T-helper 17 cell (primary cell): ENCODE measurements at regions not wholly inside any gene's neighbourhood (a gene's known extent, or its start where the extent isn't known, plus 50 kb on each side); places are given as distances from the start of the nearest gene placed in this dataset.

ENCODE experiments used
- ATAC-seq: fragments of 150-1000 bp; cut with Tn5 transposase; 2 replicates; pipeline ENCODE4 v1.10.0; 2021; ENCODE audit warnings: mild to moderate bottlenecking, moderate library complexity
- DNase-seq, 3 donors: peaks; one replicate each; pipeline versions ENCODE4 v3.0.0 to v3.0.0-alpha.2; 2020 to 2021
- H3K9me3 ChIP-seq: one replicate; pipeline ENCODE4 v1.7.0; 2013; ENCODE audit warnings: low read length, mild to moderate bottlenecking; ENCODE audit not compliant: control insufficient read depth, poor library complexity, severe bottlenecking
- H3K27ac Mint-ChIP-seq: one replicate; pipeline ENCODE4 v1.8.0; 2022; ENCODE audit warnings: mild to moderate bottlenecking, moderate library complexity, mixed read lengths
- H3K27me3 Mint-ChIP-seq: one replicate; pipeline ENCODE4 v1.8.0; 2022; ENCODE audit warnings: mixed read lengths
- H3K36me3 Mint-ChIP-seq: one replicate; pipeline ENCODE4 v1.8.0; 2022; ENCODE audit warnings: low read depth, mixed read lengths
- H3K4me1 Mint-ChIP-seq: one replicate; pipeline ENCODE4 v1.8.0; 2022; ENCODE audit warnings: mild to moderate bottlenecking, mixed read lengths
- H3K4me3 Mint-ChIP-seq: one replicate; pipeline ENCODE4 v1.8.0; 2022; ENCODE audit warnings: mild to moderate bottlenecking, moderate library complexity, mixed read lengths

- peaks cover 2% of the 10 kb centered on the region for H3K9me3 ChIP-seq
- Mint-ChIP-seq H3K27me3 (no peaks in the 10 kb centered on the region), H3K4me3 (no peak overlapping the region), H3K36me3 (no peaks in the 10 kb centered on the region), H3K4me1 (no peaks in the 10 kb centered on the region), H3K27ac (no peak overlapping the region)
- ATAC-seq = no peak
- no peak for DNase-seq
Measured at GRCh38 chr16:63059676-63060075, 1023.4 kb upstream of the CDH8 start.

GRCh38 chr16:63057341-63057740 lies 1021.1 kb upstream of the CDH8 start:
- ATAC-seq (no peak), DNase-seq (no peak)
- H3K36me3 Mint-ChIP-seq = no peaks in the 10 kb centered on the region
- no peaks in the 10 kb centered on the region for H3K4me1 Mint-ChIP-seq
- peaks cover 2% of the 10 kb centered on the region for H3K9me3 ChIP-seq
- H3K27ac Mint-ChIP-seq = no peak overlapping the region
- H3K27me3 Mint-ChIP-seq = no peaks in the 10 kb centered on the region
- H3K4me3 Mint-ChIP-seq = no peak overlapping the region

GRCh38 chr16:63050391-63050790 lies 1014.2 kb upstream of the CDH8 start:
- no peak for ATAC-seq
- peaks cover 3% of the 10 kb centered on the region for H3K9me3 ChIP-seq
- DNase-seq = no peak
- H3K36me3 Mint-ChIP-seq = no peaks in the 10 kb centered on the region
- H3K4me3 Mint-ChIP-seq = no peak overlapping the region
- H3K27ac Mint-ChIP-seq = no peak overlapping the region
- no peaks in the 10 kb centered on the region for H3K4me1 Mint-ChIP-seq
- no peaks in the 10 kb centered on the region for H3K27me3 Mint-ChIP-seq

GRCh38 chr16:63038397-63039106 lies 1002.3 kb upstream of the CDH8 start:
- no peak overlapping the region for H3K27ac Mint-ChIP-seq
- no peaks in the 10 kb centered on the region for H3K27me3 Mint-ChIP-seq
- H3K36me3 Mint-ChIP-seq = no peaks in the 10 kb centered on the region
- H3K4me3 Mint-ChIP-seq = no peak overlapping the region
- DNase-seq (no peak), ATAC-seq (no peak)
- no peaks in the 10 kb centered on the region for H3K9me3 ChIP-seq
- H3K4me1 Mint-ChIP-seq = no peaks in the 10 kb centered on the region

GRCh38 chr16:63037761-63038396 lies 1001.6 kb upstream of the CDH8 start:
- Mint-ChIP-seq H3K27ac (no peak overlapping the region), H3K36me3 (no peaks in the 10 kb centered on the region), H3K4me1 (no peaks in the 10 kb centered on the region), H3K4me3 (no peak overlapping the region), H3K27me3 (no peaks in the 10 kb centered on the region)
- ATAC-seq = no peak
- H3K9me3 ChIP-seq = no peaks in the 10 kb centered on the region
- DNase-seq = no peak

- no peak overlapping the region for H3K4me3 Mint-ChIP-seq
- no peaks in the 10 kb centered on the region for H3K27me3 Mint-ChIP-seq
- no peaks in the 10 kb centered on the region for H3K4me1 Mint-ChIP-seq
- no peaks in the 10 kb centered on the region for H3K9me3 ChIP-seq
- no peak overlapping the region for H3K27ac Mint-ChIP-seq
- no peak for DNase-seq
- H3K36me3 Mint-ChIP-seq = no peaks in the 10 kb centered on the region
- no peak for ATAC-seq
Measured at GRCh38 chr16:63018581-63019223, 982.5 kb upstream of the CDH8 start.

- peaks cover 3% of the 10 kb centered on the region for H3K9me3 ChIP-seq
- ATAC-seq = no peak
- Mint-ChIP-seq H3K4me1 (no peaks in the 10 kb centered on the region), H3K27me3 (no peaks in the 10 kb centered on the region), H3K36me3 (no peaks in the 10 kb centered on the region), H3K27ac (no peak overlapping the region), H3K4me3 (no peak overlapping the region)
- DNase-seq = no peak
Measured at GRCh38 chr16:63008688-63009087, 972.5 kb upstream of the CDH8 start.

GRCh38 chr16:63005356-63005755 lies 969.1 kb upstream of the CDH8 start:
- H3K27me3 Mint-ChIP-seq = no peaks in the 10 kb centered on the region
- H3K27ac Mint-ChIP-seq = no peak overlapping the region
- H3K4me1 Mint-ChIP-seq = no peaks in the 10 kb centered on the region
- no peak overlapping the region for H3K4me3 Mint-ChIP-seq
- DNase-seq (no peak), ATAC-seq (no peak)
- H3K9me3 ChIP-seq = no peaks in the 10 kb centered on the region
- H3K36me3 Mint-ChIP-seq = no peaks in the 10 kb centered on the region

GRCh38 chr16:62989480-62989879 lies 953.2 kb upstream of the CDH8 start:
- Mint-ChIP-seq H3K27ac (no peak overlapping the region), H3K36me3 (no peaks in the 10 kb centered on the region), H3K27me3 (no peaks in the 10 kb centered on the region), H3K4me3 (no peak overlapping the region), H3K4me1 (no peaks in the 10 kb centered on the region)
- DNase-seq (no peak), ATAC-seq (no peak)
- H3K9me3 ChIP-seq = no peaks in the 10 kb centered on the region

- H3K9me3 ChIP-seq = no peaks in the 10 kb centered on the region
- H3K4me1 Mint-ChIP-seq = no peaks in the 10 kb centered on the region
- no peak overlapping the region for H3K4me3 Mint-ChIP-seq
- no peaks in the 10 kb centered on the region for H3K36me3 Mint-ChIP-seq
- DNase-seq (no peak), ATAC-seq (no peak)
- no peaks in the 10 kb centered on the region for H3K27me3 Mint-ChIP-seq
- no peak overlapping the region for H3K27ac Mint-ChIP-seq
Measured at GRCh38 chr16:62985722-62986121, 949.5 kb upstream of the CDH8 start.

GRCh38 chr16:62978451-62978850 lies 942.2 kb upstream of the CDH8 start:
- ATAC-seq (no peak), DNase-seq (no peak)
- Mint-ChIP-seq H3K36me3 (no peaks in the 10 kb centered on the region), H3K27ac (no peak overlapping the region), H3K4me1 (no peaks in the 10 kb centered on the region), H3K4me3 (no peak overlapping the region), H3K27me3 (no peaks in the 10 kb centered on the region)
- H3K9me3 ChIP-seq = no peaks in the 10 kb centered on the region

GRCh38 chr16:62977876-62978275 lies 941.6 kb upstream of the CDH8 start:
- no peak for ATAC-seq
- no peaks in the 10 kb centered on the region for H3K9me3 ChIP-seq
- DNase-seq = no peak
- Mint-ChIP-seq H3K27me3 (no peaks in the 10 kb centered on the region), H3K4me1 (no peaks in the 10 kb centered on the region), H3K27ac (no peak overlapping the region), H3K36me3 (no peaks in the 10 kb centered on the region), H3K4me3 (no peak overlapping the region)

GRCh38 chr16:62974424-62974823 lies 938.2 kb upstream of the CDH8 start:
- DNase-seq (no peak), ATAC-seq (no peak)
- Mint-ChIP-seq H3K36me3 (no peaks in the 10 kb centered on the region), H3K4me1 (no peaks in the 10 kb centered on the region), H3K4me3 (no peak overlapping the region), H3K27me3 (no peaks in the 10 kb centered on the region), H3K27ac (no peak overlapping the region)
- no peaks in the 10 kb centered on the region for H3K9me3 ChIP-seq

- Mint-ChIP-seq H3K27me3 (no peaks in the 10 kb centered on the region), H3K4me3 (no peak overlapping the region), H3K36me3 (no peaks in the 10 kb centered on the region), H3K4me1 (no peaks in the 10 kb centered on the region), H3K27ac (no peak overlapping the region)
- no peaks in the 10 kb centered on the region for H3K9me3 ChIP-seq
- ATAC-seq (no peak), DNase-seq (no peak)
Measured at GRCh38 chr16:62970851-62971250, 934.6 kb upstream of the CDH8 start.
